Calu3 (cell line): ENCODE measurements at regions not wholly inside any gene's neighbourhood (a gene's known extent, or its start where the extent isn't known, plus 50 kb on each side); places are given as distances from the start of the nearest gene placed in this dataset.

Experiments used
- BruUV-seq: library from RNA; stranded (reverse); fragments of 400-500 nt; replicated peaks from 2 replicates; lab custom pipeline; 2021; lab: Mats Ljungman, UMichigan
- CTCF ChIA-PET: fragments of 300-600 bp; sonication (Branson Sonifier 250); formaldehyde crosslinking; loops from one replicate; lab custom pipeline; 2022; ENCODE audit warnings: antibody characterized with exemption; lab: Charles Lee
- DNase-seq: peaks from one replicate; pipeline ENCODE4 v3.0.0; 2022
- H3K27ac Mint-ChIP-seq: one replicate; pipeline ENCODE4 v1.8.0; 2022; ENCODE audit warnings: mixed read lengths; ENCODE audit not compliant: unreplicated experiment
- H3K27me3 Mint-ChIP-seq: one replicate; pipeline ENCODE4 v1.8.0; 2022; ENCODE audit warnings: mixed read lengths; ENCODE audit not compliant: unreplicated experiment
- H3K36me3 Mint-ChIP-seq: one replicate; pipeline ENCODE4 v1.8.0; 2022; ENCODE audit warnings: mild to moderate bottlenecking, moderate library complexity, mixed read lengths; ENCODE audit not compliant: insufficient read depth, unreplicated experiment
- H3K4me1 Mint-ChIP-seq: one replicate; pipeline ENCODE4 v1.8.0; 2022; ENCODE audit warnings: mild to moderate bottlenecking, low read depth, mixed read lengths; ENCODE audit not compliant: unreplicated experiment
- H3K4me3 Mint-ChIP-seq: one replicate; pipeline ENCODE4 v1.8.0; 2022; ENCODE audit warnings: mild to moderate bottlenecking, low read depth, moderate library complexity, mixed read lengths; ENCODE audit not compliant: unreplicated experiment
- H3K9me3 Mint-ChIP-seq: one replicate; pipeline ENCODE4 v1.8.0; 2022; ENCODE audit warnings: low read depth, mixed read lengths; ENCODE audit not compliant: unreplicated experiment
- CTCF ChIP-seq: fragments of 200-600 bp; IDR thresholded peaks from one replicate; pipeline ENCODE4 v1.8.0; 2022; ENCODE audit warnings: antibody characterized with exemption; ENCODE audit not compliant: unreplicated experiment
- intact Hi-C: fragments of 100-400 bp; cut with micrococcal nuclease; formaldehyde crosslinking; loops from one replicate; pipeline ENCODE4 v1.10.0; 2022; ENCODE audit not compliant: unreplicated experiment

- DNase-seq: no peak
- no peak overlapping the region for H3K27ac Mint-ChIP-seq
- intact Hi-C loops: loop anchor here (5.0 kb wide), 1 partner anchor 44 kb away; no protein-coding TSS in a partner anchor
- H3K9me3 Mint-ChIP-seq: no peaks in the 10 kb centered on the region
- no peak overlapping the region for H3K4me3 Mint-ChIP-seq
- no peaks in the 10 kb centered on the region for H3K4me1 Mint-ChIP-seq
- BruUV-seq: no TSS peak
- TF ChIP-seq CTCF: no peak
- H3K27me3 Mint-ChIP-seq: peaks cover 50% of the 10 kb centered on the region
- CTCF ChIA-PET: no interaction called here
- H3K36me3 Mint-ChIP-seq: no peaks in the 10 kb centered on the region
These were observed 211.9 kb upstream of the TRPM3 start for GRCh38 chr9:71333321-71333720.

- Mint-ChIP-seq H3K9me3 (no peaks in the 10 kb centered on the region), H3K4me3 (no peak overlapping the region), H3K4me1 (no peaks in the 10 kb centered on the region), H3K27ac (no peak overlapping the region), H3K27me3 (peaks cover 55% of the 10 kb centered on the region), H3K36me3 (no peaks in the 10 kb centered on the region)
- intact Hi-C loops: loop anchor here (5.0 kb wide), 1 partner anchor 46 kb away; no protein-coding TSS in a partner anchor
- CTCF ChIA-PET: no interaction called here
- DNase-seq: no peak
- no peak for TF ChIP-seq CTCF
- no TSS peak for BruUV-seq
These were observed 210.2 kb upstream of the TRPM3 start for GRCh38 chr9:71331603-71332002.

- no TSS peak for BruUV-seq
- H3K4me1 Mint-ChIP-seq: no peaks in the 10 kb centered on the region
- peaks cover 50% of the 10 kb centered on the region for H3K27me3 Mint-ChIP-seq
- intact Hi-C loops: loop anchor here (5.0 kb wide), 3 partner anchors 38 to 147 kb away; no protein-coding TSS in a partner anchor
- no peak for TF ChIP-seq CTCF
- no peak for DNase-seq
- CTCF ChIA-PET: no interaction called here
- H3K27ac Mint-ChIP-seq: no peak overlapping the region
- no peaks in the 10 kb centered on the region for H3K36me3 Mint-ChIP-seq
- no peak overlapping the region for H3K4me3 Mint-ChIP-seq
- no peaks in the 10 kb centered on the region for H3K9me3 Mint-ChIP-seq
These were observed 208.5 kb upstream of the TRPM3 start for GRCh38 chr9:71329873-71330272.

GRCh38 chr9:71326360-71326759 is 204.9 kb upstream of the TRPM3 start:
- BruUV-seq: no TSS peak
- Mint-ChIP-seq H3K36me3 (no peaks in the 10 kb centered on the region), H3K9me3 (no peaks in the 10 kb centered on the region), H3K27ac (no peak overlapping the region), H3K4me1 (no peaks in the 10 kb centered on the region), H3K4me3 (no peak overlapping the region), H3K27me3 (peaks cover 54% of the 10 kb centered on the region)
- no peak for DNase-seq
- no peak for TF ChIP-seq CTCF
- intact Hi-C loops: loop anchor here (5.0 kb wide), 2 partner anchors 34 to 151 kb away; no protein-coding TSS in a partner anchor
- CTCF ChIA-PET: no interaction called here
